CD4-positive, alpha-beta T cell treated with Interleukin-17A for 1 hour (primary cell): ENCODE measurements at regions not wholly inside any gene's neighbourhood (a gene's known extent, or its start where the extent isn't known, plus 50 kb on each side); places are given as distances from the start of the nearest gene placed in this dataset.

ENCODE experiments used
- DNase-seq: peaks from one replicate; pipeline ENCODE4 v3.0.0-alpha.2; 2020

DNA sequence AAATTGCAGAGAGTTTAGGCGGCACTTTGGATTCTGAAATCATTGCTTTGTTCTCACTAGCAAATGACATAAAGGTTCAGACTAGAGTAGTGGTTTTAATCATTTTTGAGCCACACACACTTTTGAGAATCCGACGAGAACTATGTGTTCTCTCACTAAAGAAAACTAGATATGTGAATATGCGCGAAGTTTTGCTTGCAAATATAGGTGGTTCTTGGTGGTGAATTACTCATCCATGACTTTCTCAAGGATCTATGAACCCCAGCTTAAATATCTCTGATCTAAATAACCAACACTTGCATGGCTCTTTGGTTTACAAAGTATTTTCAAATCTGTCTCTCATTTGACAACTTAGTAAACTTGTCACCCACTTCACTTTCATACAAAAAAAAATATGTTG, 54.8 kb downstream of the NOG start:
- DNase-seq = no peak

DNA sequence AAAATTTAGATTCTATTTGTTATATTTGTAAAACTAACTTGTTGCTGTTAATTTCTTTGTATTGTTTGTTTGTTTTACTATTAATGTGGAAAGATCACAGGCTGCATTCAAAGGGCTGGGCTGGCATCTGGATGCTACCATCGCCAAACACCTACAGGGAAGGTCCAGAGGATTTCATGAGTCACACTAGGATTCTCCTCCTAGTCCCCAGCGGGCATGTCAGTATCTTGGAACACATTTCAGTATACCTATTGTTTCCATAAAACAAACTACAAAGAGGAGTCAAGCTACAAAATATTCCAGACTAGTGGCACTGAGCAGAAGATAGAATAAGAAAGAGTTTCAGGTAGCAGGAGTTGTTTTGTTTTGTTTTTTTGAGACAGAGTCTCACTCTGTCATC, 55.3 kb downstream of the NOG start:
- no peak for DNase-seq

- no peak for DNase-seq
These were observed 59.1 kb downstream of the NOG start for GRCh38 chr17:56652628-56653027.

DNA sequence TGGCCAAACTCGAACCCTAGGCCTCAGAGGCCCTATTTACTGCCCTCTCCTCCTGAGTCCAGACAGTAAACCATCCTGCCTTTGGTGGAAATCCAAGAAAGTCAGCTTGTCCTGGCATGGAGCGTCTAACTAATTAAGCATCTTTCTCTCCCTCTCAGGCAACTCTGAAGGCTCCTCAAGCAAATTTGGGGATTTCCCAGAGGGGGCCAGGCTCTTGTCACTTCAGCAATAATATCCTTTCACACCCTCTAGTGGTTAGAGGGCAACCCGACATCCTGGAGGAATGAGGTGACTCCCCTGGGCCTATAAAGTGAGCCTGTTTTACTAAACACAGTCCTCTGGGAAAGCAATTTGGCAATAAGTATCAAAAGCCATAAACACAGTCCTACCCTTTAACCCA, 60.4 kb downstream of the NOG start:
- DNase-seq = peak; percentile 71

DNA sequence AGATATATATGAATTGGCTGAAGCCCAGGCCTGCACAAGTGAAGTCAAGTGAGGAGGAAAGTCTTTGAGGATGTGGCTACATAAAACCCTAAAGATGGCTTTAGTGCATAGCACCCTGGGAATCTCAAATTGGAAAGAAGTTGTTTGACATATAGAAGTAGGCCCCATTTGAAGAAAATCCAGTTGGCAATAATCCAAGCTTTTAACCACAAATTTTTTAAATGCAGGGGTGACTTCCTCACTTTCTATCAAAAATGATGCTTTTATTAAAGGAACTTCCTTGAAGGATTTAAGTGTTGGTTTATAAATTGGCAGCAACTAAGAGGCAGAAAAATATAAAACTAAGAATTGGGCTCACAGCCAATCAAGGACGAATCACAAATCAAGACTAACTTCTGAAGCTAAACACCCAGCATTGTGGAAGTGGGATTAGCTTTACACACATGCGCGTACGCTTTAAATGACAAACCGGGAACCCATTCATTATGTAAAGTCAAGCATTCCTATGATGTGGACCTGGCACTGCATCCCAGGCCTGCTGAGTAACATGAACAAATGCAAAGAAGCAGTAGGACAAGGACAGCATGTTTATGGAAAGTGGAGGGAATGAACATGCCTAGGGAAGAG, 63.3 kb downstream of the NOG start:
- no peak for DNase-seq

DNA sequence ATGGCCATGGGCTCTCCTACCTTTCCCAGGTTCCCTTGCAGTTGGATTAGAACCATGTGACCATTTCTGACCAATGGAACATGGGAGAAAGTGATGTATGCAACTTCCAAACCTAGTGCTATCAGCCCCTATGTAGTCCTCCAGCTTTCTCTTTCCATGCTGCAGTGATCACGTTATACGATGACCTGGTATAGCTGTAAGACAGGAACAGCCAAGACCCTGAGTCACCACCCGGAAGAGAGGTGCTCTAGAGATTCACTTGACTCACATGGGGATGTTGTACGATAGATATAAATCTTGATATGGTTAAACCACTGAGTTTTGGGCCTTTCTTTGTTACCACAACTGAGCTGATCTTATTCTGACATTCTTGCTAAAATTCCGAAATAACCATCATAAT, 65.1 kb downstream of the NOG start:
- DNase-seq = no peak

DNA sequence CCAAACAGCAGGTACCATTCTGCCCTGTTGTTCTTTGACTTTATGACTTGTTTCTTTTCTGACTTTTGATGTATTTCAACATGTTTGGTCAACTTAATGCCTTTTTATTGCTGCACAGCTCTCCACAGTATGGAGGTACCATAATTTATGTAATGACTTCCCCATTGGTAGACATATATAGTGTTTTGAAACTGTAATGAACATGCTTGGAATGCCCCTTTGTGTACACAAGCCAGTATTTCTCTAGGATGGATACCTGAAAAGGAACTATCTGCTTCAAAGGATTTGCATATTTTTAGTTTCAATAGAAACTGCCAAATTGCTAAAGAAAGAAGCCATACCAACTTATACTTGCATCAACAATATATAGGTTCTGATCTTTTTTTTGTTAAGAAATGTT, 66.1 kb downstream of the NOG start:
- no peak for DNase-seq

DNA sequence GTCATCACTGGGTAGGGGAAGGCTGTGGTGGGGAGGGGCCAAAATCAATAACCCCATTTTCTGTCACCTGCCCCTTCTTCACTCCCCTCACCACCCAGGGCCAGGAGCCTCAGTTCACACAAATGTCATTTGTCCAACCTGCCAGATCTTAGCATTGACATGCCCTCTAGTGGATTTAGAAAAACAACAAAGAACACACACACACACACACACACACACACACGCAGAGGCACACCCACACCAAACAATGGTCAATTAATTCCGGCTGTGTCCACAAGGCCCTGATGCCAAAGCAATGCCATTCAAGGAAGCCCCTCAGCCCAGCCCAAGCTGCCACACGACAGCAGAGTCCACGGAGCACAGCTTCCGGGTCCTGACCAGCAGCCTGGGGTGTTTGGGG, 68.4 kb downstream of the NOG start:
- DNase-seq = no peak

DNA sequence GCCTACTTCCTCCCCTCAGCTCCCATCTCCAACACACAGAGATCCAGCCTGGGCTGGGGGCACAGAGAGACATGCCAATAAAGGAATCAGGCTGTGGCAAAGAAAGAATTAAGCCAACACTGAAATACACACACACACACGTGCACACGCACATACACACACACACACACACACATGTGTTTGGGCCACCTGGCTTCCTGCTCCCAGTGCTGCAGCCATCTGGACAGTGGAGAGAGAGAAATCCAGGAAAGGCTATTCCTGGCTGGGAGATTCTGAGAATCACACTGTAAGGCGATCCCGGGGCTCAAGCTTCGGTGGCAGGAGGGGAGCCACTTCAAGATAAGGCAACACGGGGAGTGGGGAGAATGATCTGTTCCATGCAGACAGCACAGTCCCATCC, 72.4 kb downstream of the NOG start:
- DNase-seq = no peak

- DNase-seq = no peak
These were observed 74.5 kb downstream of the NOG start for GRCh38 chr17:56667925-56668458.

GRCh38 chr17:56672195-56672594, 78.7 kb downstream of the NOG start:
- no peak for DNase-seq

GRCh38 chr17:56674401-56674925, 81.0 kb downstream of the NOG start:
- DNase-seq = no peak

DNA sequence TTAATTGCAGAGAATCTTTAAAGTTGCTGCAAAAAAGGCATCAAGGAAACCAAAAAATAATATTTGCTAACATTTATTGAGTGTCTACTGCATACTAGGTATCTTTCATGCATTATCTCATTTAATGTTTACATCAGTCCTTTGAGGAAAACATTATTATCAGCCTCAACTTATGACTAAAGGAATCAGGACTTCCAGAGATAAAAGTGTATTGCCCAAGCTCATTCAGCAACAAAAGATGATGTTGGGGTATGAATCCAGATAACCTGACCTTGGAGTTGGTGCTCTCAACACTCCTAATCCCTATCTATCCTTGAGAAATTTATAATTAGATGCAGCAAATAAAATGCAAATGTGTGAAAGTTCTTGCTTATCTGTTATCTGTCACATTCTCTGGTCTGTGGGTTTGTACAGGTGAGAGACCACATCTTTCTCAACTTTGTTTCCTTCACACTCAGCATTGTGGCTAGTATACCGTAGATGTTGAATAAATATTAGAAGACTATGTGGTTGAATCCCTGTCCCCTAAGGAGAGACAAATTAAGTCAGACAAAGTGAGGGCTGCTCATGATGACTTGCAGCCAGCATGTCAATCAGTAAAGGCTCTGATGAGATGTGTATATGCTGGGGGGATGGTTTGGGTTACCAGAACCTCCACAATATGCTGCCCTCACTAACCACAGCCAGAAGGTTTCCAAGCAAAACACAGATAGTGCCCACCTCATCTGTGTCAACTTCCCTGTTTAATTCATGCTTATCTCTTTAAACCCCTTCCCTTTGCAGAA, 82.6 kb downstream of the NOG start:
- no peak for DNase-seq

DNA sequence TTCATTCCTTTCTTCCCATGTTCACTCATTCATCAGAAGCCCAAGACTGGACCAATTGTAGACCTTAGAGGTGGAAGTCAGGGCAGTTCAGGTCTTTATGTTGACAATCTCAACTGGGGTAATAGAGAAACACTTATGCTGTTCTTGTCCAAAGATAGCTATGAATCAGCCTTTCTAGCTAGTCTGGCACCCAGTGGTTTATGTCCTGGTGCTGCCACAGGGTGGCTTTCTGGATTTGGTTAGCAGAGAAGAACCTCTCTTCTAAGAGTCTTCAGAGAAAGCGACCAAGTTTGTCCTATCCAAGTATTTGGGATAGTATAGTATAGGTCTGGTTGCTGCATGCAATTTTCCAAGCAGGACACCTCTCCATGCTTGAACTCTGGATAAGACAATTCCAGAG, 83.3 kb downstream of the NOG start:
- DNase-seq = no peak

GRCh38 chr17:56678249-56679114, 85.0 kb downstream of the NOG start:
- no peak for DNase-seq

- DNase-seq = peak; percentile 14
These were observed 85.7 kb downstream of the NOG start for GRCh38 chr17:56679115-56679776.

DNA sequence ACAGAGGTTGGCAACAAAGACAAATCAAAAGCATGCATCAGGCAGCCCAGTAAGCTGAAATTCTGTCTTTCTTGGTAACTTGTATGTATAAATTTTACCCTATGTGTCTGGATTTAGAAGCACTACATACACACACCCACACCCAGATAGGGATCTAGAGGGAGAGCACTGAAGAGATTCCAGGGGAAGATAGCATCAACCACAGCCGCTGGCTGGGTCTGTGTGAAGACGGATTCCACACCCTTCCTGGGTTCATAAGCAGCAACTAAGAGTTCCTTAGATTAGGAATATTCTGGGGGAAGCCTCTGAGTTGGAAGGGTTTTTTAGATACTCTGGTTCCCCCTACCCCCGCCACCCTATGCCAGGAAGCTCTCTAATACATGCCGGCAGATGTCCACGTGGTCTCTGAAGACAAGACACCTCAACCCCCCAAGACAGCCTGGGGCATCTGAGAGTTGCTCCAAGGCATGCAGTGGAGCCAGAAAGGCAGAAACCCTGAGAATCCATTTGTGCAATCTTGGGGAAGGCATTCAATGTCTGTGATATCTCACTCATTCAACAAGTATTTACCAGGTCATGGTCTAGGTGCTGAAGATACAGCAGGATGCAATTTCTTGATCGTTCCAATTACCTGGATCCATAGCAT, 86.4 kb downstream of the NOG start:
- DNase-seq = no peak

- DNase-seq = no peak
These were observed 87.2 kb downstream of the NOG start for GRCh38 chr17:56680676-56681075.

DNA sequence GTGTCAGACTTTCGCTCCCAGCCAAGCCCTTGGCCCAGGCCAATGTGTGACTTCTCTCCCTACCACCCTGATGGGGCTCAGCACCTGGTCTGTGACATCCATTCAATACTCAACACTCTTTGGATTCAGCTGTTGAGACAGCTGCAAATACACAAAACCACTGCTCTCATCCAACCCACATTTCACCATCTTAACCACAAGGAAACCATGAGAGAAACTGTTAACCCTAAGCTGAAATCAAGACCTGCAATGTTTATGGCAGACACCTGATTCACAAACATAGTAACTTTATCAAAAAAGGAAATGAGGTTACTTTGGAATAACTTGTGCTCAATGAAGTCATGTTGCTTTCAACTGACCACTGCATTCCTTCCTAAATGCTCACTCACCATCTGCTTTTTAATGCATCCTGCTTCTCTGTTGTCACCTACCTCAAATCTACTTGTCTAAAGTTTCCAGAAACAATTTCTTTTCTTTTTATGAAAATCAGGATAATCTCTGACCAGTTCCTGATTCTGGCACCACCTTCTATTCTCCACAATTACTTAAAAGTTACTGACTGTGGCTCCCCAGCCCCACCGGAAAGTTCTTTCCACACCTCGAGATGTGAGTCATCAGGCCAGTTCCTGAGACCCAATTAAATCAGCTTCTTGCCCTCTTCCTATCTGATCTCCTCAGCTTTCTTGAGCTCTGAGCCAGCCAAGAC, 88.2 kb downstream of the NOG start:
- no peak for DNase-seq

DNA sequence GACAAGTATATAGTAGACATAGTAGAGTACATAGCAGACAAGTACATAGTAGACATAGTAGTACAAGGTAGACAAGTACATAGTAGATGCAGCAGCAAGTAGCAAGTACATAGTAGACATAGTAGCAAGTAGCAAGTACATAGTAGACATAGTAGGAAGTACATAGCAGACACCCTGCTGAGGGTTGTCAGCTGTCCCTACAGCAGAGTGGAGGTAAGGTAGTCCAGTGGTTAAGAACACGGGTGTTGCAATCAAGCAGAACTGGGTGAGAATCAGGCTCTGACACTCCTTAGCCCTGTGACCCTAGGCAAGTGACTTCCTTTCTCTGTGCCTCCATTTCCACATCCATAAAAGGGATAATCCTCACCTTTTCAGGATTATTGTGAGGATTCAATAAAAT, 94.7 kb downstream of the NOG start:
- DNase-seq = no peak

- no peak for DNase-seq
These were observed 97.2 kb downstream of the NOG start for GRCh38 chr17:56690441-56691291.
